HG03103 (cell line): ENCODE measurements at regions not wholly inside any gene's neighbourhood (a gene's known extent, or its start where the extent isn't known, plus 50 kb on each side); places are given as distances from the start of the nearest gene placed in this dataset.

Experiments used
- ATAC-seq: cut with Tn5 transposase; IDR thresholded peaks from one replicate; pipeline ENCODE4 v1.9.1; 2021; ENCODE audit warnings: low read depth; ENCODE audit not compliant: unreplicated experiment

DNA sequence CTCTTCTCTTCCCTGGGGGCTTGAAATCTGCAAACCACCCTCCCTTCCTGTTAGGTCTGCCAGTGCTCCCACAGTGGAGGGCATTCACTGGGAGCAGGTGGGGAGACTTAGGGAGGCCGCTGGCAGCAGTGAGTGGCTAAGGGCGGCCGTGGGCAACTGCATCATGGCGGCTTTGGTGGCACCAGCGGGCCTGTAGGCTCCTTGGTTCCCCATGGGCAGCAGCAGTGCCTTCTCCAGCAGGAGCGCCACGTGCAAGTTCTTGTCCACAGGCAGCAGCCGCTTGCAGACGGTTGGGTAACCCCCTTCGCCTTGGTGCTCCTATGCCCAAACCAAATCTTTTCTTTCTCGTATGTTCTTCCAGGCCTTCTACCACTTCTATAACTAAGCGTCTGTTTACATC lies 158.2 kb downstream of the SREK1 start:
- ATAC-seq = no peak

DNA sequence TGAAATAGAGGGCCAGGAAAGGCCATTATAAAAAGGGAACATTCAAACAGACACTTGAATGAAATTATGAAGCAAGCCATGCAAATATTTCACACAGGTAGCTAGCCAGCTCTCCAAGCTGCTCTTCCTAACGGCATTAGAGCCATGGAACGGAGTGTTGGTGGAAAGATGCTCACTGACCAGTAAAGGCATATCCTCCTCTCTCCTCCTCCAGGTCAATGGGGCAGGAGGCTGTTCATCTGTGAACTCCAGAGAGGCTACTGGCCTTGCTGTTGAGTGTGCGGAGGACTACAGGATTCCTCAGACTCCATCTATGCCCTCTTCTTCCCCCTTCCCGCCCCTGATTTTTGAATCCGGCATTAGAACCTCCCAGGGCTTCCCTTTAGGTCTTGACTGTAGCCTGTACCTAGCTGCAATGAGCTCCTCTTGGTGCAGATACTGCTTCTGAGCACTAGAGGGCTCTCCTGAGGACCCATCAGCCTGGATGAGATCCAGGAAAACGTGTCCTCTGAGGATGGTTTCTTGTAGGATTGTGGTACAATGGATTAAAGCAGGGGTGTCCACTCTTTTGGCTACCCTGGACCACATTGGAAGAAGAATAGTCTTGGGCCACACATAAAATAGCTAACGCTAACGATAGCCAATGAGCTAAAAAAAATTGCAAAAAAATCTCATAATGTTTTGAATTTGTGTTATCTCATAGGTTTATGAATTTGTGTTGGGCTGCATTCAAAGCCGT lies 162.2 kb downstream of the SREK1 start:
- no peak for ATAC-seq

DNA sequence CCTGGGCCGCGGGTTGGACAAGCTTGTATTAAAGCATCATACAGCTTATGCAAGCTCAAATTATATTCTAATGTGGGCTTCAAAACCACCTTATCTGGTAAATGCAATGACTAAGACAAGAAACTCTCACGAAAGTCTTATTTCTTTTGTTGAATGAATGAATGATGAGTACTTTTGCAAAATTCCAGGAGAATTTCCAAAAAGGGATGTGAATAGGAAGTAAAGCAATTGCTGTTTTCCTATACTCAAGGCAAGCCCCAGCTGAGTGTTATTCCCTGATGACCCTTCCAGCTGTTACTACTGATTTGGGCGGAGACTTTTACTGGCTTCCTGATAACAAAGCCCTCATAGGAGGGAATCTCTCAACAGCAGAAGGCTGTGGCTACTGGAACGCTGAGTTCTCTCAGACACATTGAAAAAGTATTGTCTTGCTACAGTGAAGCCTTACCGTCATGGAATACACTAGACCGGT lies 162.8 kb downstream of the SREK1 start:
- no peak for ATAC-seq

DNA sequence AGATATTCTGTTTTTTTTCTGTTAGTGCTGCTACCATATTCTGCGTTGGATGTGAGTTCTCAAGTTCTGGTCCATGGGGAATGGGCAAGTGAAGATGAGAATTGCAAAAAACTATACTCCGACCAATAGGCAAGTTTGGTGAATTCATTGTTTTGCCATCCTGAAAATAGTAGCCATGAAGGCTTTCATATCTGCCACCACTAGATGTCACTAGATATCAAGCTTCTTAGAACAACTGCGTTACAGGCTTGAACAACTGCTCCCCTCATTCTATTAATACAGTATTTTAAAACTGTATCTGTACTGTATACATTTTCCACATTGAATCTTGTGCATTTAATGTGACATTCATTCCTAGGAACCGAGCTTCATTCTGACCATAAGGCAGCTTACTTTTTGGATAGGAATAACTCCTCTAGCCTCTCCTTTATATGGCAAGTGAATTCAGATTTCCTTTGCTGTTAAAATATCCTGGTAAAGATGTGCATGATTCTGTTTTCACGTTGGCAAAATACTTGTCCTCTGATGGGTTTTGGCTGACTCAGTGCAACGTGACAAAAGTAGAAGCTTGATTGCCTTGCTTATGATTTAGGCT lies 163.6 kb downstream of the SREK1 start:
- ATAC-seq = no peak

DNA sequence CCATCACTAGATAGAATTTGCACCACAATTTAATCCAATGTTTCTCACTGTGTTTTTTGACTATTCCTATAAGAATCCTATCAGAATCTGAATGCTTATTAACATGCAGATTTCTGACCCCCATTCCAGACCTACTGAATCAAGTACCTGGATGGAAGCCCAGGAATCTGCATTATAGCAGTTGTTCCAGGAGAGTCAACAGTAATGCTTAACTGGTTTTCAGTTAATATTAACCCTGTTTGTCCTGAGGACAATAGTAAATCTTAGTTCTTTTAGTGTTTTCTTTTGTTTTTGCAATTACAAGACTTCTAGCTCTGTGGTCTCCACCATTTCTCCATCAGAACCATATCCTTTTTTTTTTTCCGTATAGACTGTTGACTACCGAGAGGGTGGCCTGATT lies 168.2 kb downstream of the SREK1 start:
- ATAC-seq = no peak

- ATAC-seq = no peak
Observed at GRCh38 chr5:66315784-66316183, 171.7 kb downstream of the SREK1 start.

DNA sequence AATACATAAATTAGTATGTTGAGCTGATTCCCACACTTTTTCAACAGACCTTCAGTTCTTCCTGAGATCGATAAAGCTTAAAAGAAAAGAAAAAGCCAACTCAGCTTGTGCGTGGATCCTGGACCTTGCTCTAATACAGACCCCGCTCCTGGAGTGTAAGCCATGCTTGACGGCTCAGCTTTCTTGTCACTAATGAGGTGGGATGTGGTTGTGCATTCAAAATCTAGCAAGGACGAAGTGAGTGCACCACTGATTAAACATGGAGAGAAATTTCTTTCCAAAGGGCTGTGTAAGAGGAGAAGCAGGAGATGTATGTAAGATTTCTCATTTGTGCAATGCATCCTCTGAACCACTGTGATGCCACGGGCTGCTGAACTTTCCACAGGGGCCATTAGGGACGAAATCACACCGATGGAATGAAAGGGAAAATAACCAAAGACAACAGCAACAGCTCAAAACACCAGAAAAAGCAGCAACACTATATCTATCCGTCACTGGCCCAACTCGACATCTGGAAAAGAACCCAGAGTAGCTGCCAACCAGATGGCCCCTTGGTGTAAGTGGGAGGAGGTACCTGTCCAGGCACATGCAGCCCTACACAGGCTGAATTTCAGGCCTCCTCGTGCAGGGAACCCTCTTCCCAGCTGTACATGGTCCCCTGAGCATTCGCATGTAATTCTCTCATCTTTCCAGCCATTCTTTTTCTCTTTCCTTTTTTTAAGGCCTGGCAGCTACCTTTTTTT lies 178.9 kb downstream of the SREK1 start:
- ATAC-seq = no peak

- ATAC-seq = no peak
Observed at GRCh38 chr5:66323529-66323895, 179.4 kb downstream of the SREK1 start.

GRCh38 chr5:66324357-66324756 lies 180.3 kb downstream of the SREK1 start:
- no peak for ATAC-seq

- ATAC-seq = no peak
Observed at GRCh38 chr5:66326276-66326675, 182.2 kb downstream of the SREK1 start.

- ATAC-seq = no peak
Observed at GRCh38 chr5:66327008-66327407, 182.9 kb downstream of the SREK1 start.

- ATAC-seq = no peak
Observed at GRCh38 chr5:66329078-66329477, 185.0 kb downstream of the SREK1 start.

DNA sequence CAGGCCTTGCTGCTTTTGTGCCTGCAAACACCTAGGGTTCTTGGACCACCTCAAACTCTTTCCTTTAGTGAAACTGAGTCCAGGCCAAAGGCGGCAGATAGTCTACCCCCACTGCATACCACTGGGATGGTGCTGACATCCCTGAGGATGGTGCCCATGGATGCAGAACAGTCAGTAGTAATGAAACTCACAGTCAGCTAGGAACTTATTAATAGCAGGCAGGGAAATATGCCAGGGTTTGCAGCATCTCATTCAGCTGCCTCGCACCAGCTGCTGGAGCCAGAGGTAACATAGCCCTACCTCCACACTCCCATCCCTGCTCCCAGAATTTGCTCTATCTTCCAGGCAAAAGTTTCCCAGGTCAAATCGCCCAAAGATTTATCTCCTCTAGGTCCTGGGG lies 189.1 kb downstream of the SREK1 start:
- no peak for ATAC-seq

DNA sequence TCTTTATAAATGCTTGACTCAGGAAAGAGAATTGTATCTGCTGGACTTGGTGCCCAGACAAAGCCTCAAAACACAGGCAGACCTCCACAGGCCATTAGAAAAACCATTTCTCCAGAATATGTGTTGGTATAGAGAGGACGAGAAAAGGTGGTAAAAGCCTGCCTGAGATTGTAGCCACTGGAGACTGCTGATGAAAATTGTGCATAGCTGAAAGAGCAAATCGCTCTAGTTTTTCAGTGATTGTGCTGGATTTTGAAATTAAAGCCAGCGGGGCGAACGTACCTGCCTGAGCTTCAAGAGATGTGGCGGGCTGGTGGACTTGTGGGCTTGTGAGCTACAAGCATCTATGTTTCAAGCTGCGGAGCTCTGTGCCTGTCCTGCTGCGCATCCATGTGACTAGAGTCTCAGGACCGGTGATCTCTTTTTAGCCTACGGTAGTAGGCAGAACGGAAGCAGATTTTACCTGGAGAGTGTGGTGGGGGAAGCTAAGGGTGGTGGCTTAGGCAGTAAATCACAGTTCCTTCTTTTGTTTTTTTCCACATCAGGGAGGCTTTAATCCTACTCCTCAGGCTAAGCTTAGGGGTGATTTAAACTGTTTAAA lies 193.6 kb downstream of the SREK1 start:
- no peak for ATAC-seq

DNA sequence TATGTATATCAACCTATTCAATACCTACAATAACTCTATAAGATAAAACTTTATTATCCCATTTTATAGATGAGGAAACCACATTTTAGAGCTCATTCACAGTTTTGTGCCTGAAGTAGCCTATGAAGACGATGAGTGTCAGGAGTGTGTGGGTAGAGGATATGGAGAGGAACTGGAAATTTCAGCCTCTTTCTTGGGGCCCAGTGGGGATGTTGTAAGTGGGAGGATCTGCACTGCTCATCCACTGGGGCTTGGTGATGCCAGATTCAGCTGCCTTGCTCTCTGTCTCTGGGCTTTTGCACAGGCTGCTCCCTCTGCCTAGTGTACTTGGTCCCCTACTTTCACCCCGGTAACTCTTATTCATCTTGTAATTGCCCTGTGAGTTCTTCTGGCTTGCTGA lies 194.7 kb downstream of the SREK1 start:
- no peak for ATAC-seq

- ATAC-seq = no peak
Observed at GRCh38 chr5:66339896-66340295, 195.8 kb downstream of the SREK1 start.

- no peak for ATAC-seq
Observed at GRCh38 chr5:66340786-66341185, 196.7 kb downstream of the SREK1 start.

DNA sequence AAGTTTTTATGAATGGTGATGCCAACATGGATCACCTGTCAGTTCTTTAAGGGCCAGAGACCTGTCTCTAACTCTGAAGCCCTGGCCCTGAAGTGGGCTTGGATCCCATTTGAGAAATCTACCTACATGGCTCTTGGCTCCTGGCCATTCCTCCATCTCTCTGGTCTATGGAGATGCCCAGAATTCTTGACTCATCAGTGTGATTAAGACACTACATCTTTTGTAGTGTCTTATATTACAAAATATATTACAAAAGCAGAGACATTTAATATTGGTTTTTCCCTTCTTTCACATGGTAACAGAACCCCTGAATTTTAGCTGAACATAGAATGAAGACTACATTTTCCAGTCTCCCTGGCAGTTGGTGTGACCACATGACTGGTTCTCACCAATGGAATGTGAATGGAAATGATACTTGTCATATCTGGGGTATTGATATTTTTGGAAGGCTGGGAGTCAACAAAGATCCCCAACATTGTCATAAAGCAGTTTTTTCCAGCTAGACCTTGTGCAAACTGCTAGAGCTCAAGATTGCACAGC lies 198.3 kb downstream of the SREK1 start:
- no peak for ATAC-seq

DNA sequence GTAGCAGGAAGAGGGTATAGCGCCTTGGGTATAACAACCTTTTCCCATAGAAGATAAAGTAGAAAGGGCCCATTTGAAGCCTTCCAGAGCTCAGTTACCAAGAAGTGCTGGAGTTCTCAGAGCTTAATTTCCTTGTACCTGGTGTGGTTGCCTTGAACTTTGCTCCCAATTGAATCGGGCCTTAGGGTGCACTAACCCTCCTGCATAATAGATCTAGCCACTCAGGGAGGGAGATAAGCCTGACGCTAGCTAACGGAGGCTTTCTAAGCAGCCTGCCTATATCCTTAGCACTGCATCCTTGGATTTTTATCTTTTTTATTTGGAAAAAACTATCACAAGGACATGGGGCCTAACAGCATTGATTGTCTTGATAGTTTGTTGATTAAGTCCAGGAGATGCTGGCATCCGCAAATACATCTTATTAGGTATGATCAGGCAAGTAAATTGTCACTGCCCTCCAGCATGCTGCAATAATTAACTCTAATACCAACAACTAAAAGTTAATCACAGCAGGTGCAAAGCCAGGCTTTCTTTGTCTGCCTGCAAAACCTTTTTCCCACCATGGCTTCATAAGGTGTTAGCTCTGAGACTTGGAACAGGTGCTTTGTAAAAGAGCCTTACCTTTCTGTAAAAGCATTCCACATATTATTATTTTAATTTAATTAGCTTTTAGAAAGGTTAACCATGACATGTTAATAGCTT lies 199.4 kb downstream of the SREK1 start:
- no peak for ATAC-seq

- ATAC-seq = no peak
Observed at GRCh38 chr5:66344544-66344943, 200.4 kb downstream of the SREK1 start.
